ENCODE measurements at regions not wholly inside any gene's neighbourhood (a gene's known extent, or its start where the extent isn't known, plus 50 kb on each side); places are given as distances from the start of the nearest gene placed in this dataset.

DNA sequence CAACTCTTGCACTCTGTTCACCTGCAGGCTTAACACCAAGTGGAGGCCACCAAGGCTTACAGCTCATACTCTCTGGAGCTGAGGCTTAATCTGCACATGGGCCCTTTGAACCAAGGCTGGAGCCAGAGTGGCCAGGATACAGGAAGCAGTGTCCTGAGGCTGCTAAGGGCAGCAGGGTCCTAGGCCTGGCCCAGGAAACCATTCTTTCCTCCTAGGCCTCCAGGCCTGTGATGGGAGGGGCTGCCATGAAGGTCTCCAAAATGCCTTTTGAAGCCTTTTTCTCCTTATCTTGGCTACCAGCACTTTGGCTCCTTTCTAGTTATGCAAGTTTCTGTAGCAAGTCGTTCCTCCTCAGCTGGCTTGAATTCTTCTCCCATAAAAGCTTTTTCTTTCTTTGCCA, 68.0 kb upstream of the GNAI1 start:
- Histone ChIP-seq H3K9me3 (no peaks in the 10 kb centered on the region), H3K36me3 (no peaks in the 10 kb centered on the region), H3K27me3 (no peaks in the 10 kb centered on the region), H3K27ac (no peak overlapping the region), H3K4me3 (no peak overlapping the region), H3K4me1 (no peaks in the 10 kb centered on the region)
- in situ Hi-C loops (cut with MboI; ENCODE audit: low sequenced_read_pairs in 4 of 4) (loop anchor here in 3 of 4 donors (10.0 to 25.0 kb wide), 3 partner anchors 321 to 596 kb away; no protein-coding TSS in a partner anchor), intact Hi-C loops (cut with DNase I; ENCODE audit: low total_unique reads) (no loop called here)
- no peak for DNase-seq
- ATAC-seq: no peak
- TF ChIP-seq, protein P1, sequence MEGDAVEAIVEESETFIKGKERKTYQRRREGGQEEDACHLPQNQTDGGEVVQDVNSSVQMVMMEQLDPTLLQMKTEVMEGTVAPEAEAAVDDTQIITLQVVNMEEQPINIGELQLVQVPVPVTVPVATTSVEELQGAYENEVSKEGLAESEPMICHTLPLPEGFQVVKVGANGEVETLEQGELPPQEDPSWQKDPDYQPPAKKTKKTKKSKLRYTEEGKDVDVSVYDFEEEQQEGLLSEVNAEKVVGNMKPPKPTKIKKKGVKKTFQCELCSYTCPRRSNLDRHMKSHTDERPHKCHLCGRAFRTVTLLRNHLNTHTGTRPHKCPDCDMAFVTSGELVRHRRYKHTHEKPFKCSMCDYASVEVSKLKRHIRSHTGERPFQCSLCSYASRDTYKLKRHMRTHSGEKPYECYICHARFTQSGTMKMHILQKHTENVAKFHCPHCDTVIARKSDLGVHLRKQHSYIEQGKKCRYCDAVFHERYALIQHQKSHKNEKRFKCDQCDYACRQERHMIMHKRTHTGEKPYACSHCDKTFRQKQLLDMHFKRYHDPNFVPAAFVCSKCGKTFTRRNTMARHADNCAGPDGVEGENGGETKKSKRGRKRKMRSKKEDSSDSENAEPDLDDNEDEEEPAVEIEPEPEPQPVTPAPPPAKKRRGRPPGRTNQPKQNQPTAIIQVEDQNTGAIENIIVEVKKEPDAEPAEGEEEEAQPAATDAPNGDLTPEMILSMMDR (IDR thresholded peaks at IDR 0.05 in 4 of 5, conservative IDR thresholded peaks at IDR 0.05 in 1 of 5): no peak
- TF ChIP-seq POLR2A (IDR thresholded peaks at IDR 0.05): no peak

- H3K4me1 ChIP-seq: no peaks in the 10 kb centered on the region
- H3K27me3 ChIP-seq: no peaks in the 10 kb centered on the region
- DNase-seq: no peak
- H3K9me3 ChIP-seq: no peaks in the 10 kb centered on the region
- H3K4me3 ChIP-seq: no peak overlapping the region
- intact Hi-C loops (cut with DNase I; ENCODE audit: low total_unique reads): no loop called here
- H3K27ac ChIP-seq: no peak overlapping the region
- TF ChIP-seq, protein P1 (IDR thresholded peaks at IDR 0.05 in 4 of 5, conservative IDR thresholded peaks at IDR 0.05 in 1 of 5): no peak
- ATAC-seq: no peak
- no peaks in the 10 kb centered on the region for H3K36me3 ChIP-seq
- in situ Hi-C loops (cut with MboI; ENCODE audit: low sequenced_read_pairs in 4 of 4): loop anchor here in 3 of 4 donors (10.0 to 25.0 kb wide), 3 partner anchors 323 to 598 kb away; no protein-coding TSS in a partner anchor
Observed at GRCh38 chr7:80063834-80064233, 70.8 kb upstream of the GNAI1 start.

DNA sequence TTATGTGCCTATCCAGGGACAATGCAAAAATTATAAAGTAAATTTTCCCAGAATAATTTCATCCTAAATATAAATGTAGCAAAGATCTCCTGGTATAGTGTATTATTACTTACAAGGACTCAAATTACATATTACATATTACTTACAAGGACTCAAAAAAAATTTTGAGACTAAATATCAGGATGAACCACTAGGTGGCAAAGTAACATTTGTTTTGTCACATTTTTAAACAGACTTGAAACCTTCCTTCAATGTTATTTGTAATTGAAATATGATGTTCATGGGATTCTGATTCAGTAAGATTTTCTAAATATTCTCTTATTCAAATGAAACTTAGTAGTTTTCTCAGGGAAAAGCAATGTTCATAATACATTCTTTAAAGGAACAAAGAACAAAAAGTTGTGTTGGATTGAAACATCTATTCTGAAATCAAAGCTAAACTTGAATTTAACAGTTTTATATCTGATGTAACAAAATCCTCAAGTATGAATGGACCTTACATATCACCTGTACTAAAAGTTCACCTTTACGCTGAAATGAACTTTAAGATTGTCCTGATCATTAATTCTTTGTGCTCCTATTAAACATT, 74.3 kb upstream of the GNAI1 start:
- in situ Hi-C loops (cut with MboI; ENCODE audit: low sequenced_read_pairs in 4 of 4): loop anchor here in 3 of 4 donors (10.0 to 25.0 kb wide), 3 partner anchors 327 to 602 kb away; no protein-coding TSS in a partner anchor
- TF ChIP-seq POLR2A (IDR thresholded peaks at IDR 0.05): no peak
- TF ChIP-seq, protein P1 (IDR thresholded peaks at IDR 0.05 in 4 of 5, conservative IDR thresholded peaks at IDR 0.05 in 1 of 5): peak in 3 of 5 experiments; percentile 34 to 55 (median 48)
- DNase-seq: no peak

DNA sequence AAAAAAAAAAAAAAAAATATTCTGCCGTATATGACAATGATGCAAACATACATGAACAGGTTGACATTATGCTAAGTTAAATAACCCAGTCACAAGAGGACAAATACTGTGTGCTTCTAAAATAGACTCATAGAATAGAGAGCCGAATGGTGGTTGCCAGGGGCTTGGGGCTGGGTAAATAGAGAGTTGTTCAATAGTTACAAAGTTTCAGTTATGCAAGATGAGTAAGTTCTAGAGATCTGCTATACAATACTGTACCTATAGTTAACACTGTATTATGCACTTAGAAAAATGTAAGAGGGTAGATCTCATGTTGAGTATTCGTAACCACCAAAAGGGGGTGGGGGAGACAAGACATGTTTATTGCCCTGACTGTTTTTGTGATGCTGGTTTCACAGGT, 77.1 kb upstream of the GNAI1 start:
- Histone ChIP-seq H3K27ac (no peak overlapping the region), H3K36me3 (no peaks in the 10 kb centered on the region), H3K27me3 (no peaks in the 10 kb centered on the region), H3K4me1 (no peaks in the 10 kb centered on the region), H3K9me3 (no peaks in the 10 kb centered on the region), H3K4me3 (no peak overlapping the region)
- no peak for DNase-seq
- in situ Hi-C loops (cut with MboI; ENCODE audit: low sequenced_read_pairs in 4 of 4): loop anchor here in 2 of 4 donors (25.0 kb wide), 2 partner anchors 330 to 605 kb away; no protein-coding TSS in a partner anchor
- TF ChIP-seq, protein P1 (IDR thresholded peaks at IDR 0.05 in 4 of 5, conservative IDR thresholded peaks at IDR 0.05 in 1 of 5): no peak
- TF ChIP-seq POLR2A (IDR thresholded peaks at IDR 0.05): no peak
- ATAC-seq: no peak
- intact Hi-C loops (cut with DNase I; ENCODE audit: low total_unique reads): no loop called here

More for the DNA sequence above, 74.3 kb upstream of the GNAI1 start:
- no peaks in the 10 kb centered on the region for H3K36me3 ChIP-seq
- H3K27ac ChIP-seq: no peak overlapping the region
- no peak for ATAC-seq
- H3K4me1 ChIP-seq: no peaks in the 10 kb centered on the region
- no peak overlapping the region for H3K4me3 ChIP-seq
- no peaks in the 10 kb centered on the region for H3K27me3 ChIP-seq
- intact Hi-C loops (cut with DNase I; ENCODE audit: low total_unique reads): no loop called here
- no peaks in the 10 kb centered on the region for H3K9me3 ChIP-seq

All from gastrocnemius medialis (tissue), 4 donors.